SK-N-SH (cell line): ENCODE measurements at regions not wholly inside any gene's neighbourhood (a gene's known extent, or its start where the extent isn't known, plus 50 kb on each side); places are given as distances from the start of the nearest gene placed in this dataset.

ENCODE experiments used
- CHD2 ChIP-seq: fragments of 150-350 bp; IDR thresholded peaks from 2 replicates; pipeline ENCODE4 v1.6.1; 2018; ENCODE audit warnings: low read length; ENCODE audit not compliant: partially characterized antibody
- EP300 ChIP-seq, 2 experiments: IDR thresholded peaks; 2 replicates each; pipeline versions ENCODE4 v1.4.0 to v1.6.1; 2012; ENCODE audit warnings: borderline replicate concordance in 1 of 2, low read depth in 1 of 2, low read length in 1 of 2
- EZH2phosphoT487 ChIP-seq: fragments of 200-600 bp; sonication (generic); IDR thresholded peaks from 2 replicates; pipeline ENCODE4 v1.6.1; 2017; ENCODE audit warnings: low read depth, mixed run types, mild to moderate bottlenecking, antibody characterized with exemption, moderate library complexity, borderline replicate concordance
- FOXM1 ChIP-seq: IDR thresholded peaks from 2 replicates; pipeline ENCODE4 v1.4.0; 2012; ENCODE audit warnings: low read depth, mild to moderate bottlenecking
- POLR2AphosphoS5 ChIP-seq: IDR thresholded peaks from 2 replicates; pipeline ENCODE4 v1.6.1; 2012; ENCODE audit warnings: low read depth, low read length
- RAD21 ChIP-seq: IDR thresholded peaks from 2 replicates; pipeline ENCODE4 v1.6.1; 2012; ENCODE audit warnings: mild to moderate bottlenecking, low read length
- RXRA ChIP-seq: IDR thresholded peaks from 2 replicates; pipeline ENCODE4 v1.4.0; 2012; ENCODE audit warnings: low read depth, mild to moderate bottlenecking, borderline replicate concordance
- TEAD4 ChIP-seq: IDR thresholded peaks from 2 replicates; pipeline ENCODE4 v1.4.0; 2012; ENCODE audit warnings: mild to moderate bottlenecking, borderline replicate concordance; ENCODE audit not compliant: insufficient read depth
- YY1 ChIP-seq: IDR thresholded peaks from 2 replicates; pipeline ENCODE4 v1.4.0; 2012; ENCODE audit warnings: low read depth, mild to moderate bottlenecking
- TF ChIP-seq, protein P1 (sequence below): fragments of 200-600 bp; sonication (generic); IDR thresholded peaks from 2 replicates; pipeline ENCODE4 v1.6.1; 2017; ENCODE audit warnings: antibody characterized with exemption, mild to moderate bottlenecking, moderate library complexity
- TF ChIP-seq, protein P2 (sequence below): fragments of 150-350 bp; IDR thresholded peaks from 2 replicates; pipeline ENCODE4 v1.6.1; 2017; ENCODE audit warnings: antibody characterized with exemption, low read length, low read depth, borderline replicate concordance
- TF ChIP-seq, protein P3 (sequence below): fragments of 150-350 bp; IDR thresholded peaks from 2 replicates; pipeline ENCODE4 v1.6.1; 2016; ENCODE audit warnings: mild to moderate bottlenecking, low read depth, low read length

- TF ChIP-seq, protein P1, sequence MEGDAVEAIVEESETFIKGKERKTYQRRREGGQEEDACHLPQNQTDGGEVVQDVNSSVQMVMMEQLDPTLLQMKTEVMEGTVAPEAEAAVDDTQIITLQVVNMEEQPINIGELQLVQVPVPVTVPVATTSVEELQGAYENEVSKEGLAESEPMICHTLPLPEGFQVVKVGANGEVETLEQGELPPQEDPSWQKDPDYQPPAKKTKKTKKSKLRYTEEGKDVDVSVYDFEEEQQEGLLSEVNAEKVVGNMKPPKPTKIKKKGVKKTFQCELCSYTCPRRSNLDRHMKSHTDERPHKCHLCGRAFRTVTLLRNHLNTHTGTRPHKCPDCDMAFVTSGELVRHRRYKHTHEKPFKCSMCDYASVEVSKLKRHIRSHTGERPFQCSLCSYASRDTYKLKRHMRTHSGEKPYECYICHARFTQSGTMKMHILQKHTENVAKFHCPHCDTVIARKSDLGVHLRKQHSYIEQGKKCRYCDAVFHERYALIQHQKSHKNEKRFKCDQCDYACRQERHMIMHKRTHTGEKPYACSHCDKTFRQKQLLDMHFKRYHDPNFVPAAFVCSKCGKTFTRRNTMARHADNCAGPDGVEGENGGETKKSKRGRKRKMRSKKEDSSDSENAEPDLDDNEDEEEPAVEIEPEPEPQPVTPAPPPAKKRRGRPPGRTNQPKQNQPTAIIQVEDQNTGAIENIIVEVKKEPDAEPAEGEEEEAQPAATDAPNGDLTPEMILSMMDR, result no peak
- TF ChIP-seq, protein P2, sequence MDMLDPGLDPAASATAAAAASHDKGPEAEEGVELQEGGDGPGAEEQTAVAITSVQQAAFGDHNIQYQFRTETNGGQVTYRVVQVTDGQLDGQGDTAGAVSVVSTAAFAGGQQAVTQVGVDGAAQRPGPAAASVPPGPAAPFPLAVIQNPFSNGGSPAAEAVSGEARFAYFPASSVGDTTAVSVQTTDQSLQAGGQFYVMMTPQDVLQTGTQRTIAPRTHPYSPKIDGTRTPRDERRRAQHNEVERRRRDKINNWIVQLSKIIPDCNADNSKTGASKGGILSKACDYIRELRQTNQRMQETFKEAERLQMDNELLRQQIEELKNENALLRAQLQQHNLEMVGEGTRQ, result no peak
- TF ChIP-seq POLR2AphosphoS5 (no peak), EZH2phosphoT487 (no peak), RAD21 (no peak), FOXM1 (no peak), TEAD4 (no peak), RXRA (no peak), CHD2 (no peak), YY1 (no peak), EP300 (IDR thresholded peaks at IDR 0.05; ENCODE audit: borderline replicate concordance in 1 of 2, low read depth in 1 of 2, low read length in 1 of 2) (no peak)
- TF ChIP-seq, protein P3, sequence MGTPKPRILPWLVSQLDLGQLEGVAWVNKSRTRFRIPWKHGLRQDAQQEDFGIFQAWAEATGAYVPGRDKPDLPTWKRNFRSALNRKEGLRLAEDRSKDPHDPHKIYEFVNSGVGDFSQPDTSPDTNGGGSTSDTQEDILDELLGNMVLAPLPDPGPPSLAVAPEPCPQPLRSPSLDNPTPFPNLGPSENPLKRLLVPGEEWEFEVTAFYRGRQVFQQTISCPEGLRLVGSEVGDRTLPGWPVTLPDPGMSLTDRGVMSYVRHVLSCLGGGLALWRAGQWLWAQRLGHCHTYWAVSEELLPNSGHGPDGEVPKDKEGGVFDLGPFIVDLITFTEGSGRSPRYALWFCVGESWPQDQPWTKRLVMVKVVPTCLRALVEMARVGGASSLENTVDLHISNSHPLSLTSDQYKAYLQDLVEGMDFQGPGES, result no peak
Observed at GRCh38 chr9:93830606-93831005, 124.5 kb downstream of the BARX1 start.
